Kidney (tissue), 13 donors: ENCODE measurements at regions not wholly inside any gene's neighbourhood (a gene's known extent, or its start where the extent isn't known, plus 50 kb on each side); places are given as distances from the start of the nearest gene placed in this dataset.

Experiments used
- DNase-seq, 5 donors: peaks; one replicate each; pipeline ENCODE4 v3.0.0-alpha.2; 2013 to 2020
- FAIRE-seq: peaks from 2 replicates; lab custom pipeline; 2012; peaks lifted over from hg19 to GRCh38; lab: Jason Lieb, UNC
- H3K27ac ChIP-seq, 2 donors: one replicate each; pipeline ENCODE4 v1.7.0; 2013; ENCODE audit warnings: low read depth in 2 of 2, low read length in 2 of 2, inconsistent platforms in 1 of 2
- H3K27me3 ChIP-seq: one replicate; pipeline ENCODE4 v1.7.1; 2013; ENCODE audit warnings: low read length, inconsistent platforms; ENCODE audit not compliant: control insufficient read depth, insufficient read depth
- H3K36me3 ChIP-seq, 3 donors: one replicate each; pipeline versions ENCODE4 v1.7.0 to v1.7.1; 2013; ENCODE audit warnings: low read length in 3 of 3, control low read depth in 1 of 3, inconsistent platforms in 1 of 3; ENCODE audit not compliant: insufficient read depth in 3 of 3, control insufficient read depth in 2 of 3
- H3K4me1 ChIP-seq, 3 donors: one replicate each; pipeline versions ENCODE4 v1.7.0 to v1.7.1; 2013; ENCODE audit warnings: low read length in 3 of 3, inconsistent platforms in 1 of 3, low read depth in 1 of 3; ENCODE audit not compliant: control insufficient read depth in 2 of 3, insufficient read depth in 2 of 3
- H3K4me3 ChIP-seq, 3 donors: one replicate each; pipeline versions ENCODE4 v1.7.0 to v1.8.1; 2013; ENCODE audit warnings: low read length in 3 of 3, control low read depth in 1 of 3, inconsistent platforms in 1 of 3
- H3K9ac ChIP-seq, 3 donors: one replicate each; pipeline versions ENCODE4 v1.7.0 to v1.7.1; 2013; ENCODE audit warnings: low read length in 3 of 3, control low read depth in 1 of 3, inconsistent platforms in 1 of 3
- H3K9me3 ChIP-seq, 3 donors: one replicate each; pipeline versions ENCODE4 v1.7.0 to v1.7.1; 2013; ENCODE audit warnings: low read length in 3 of 3, control low read depth in 1 of 3, inconsistent platforms in 1 of 3; ENCODE audit not compliant: control insufficient read depth in 2 of 3, insufficient read depth in 1 of 3
- CTCF ChIP-seq: IDR thresholded peaks from 3 replicates; pipeline ENCODE4 v1.5.1; 2012; ENCODE audit warnings: mild to moderate bottlenecking, moderate library complexity, borderline replicate concordance; ENCODE audit not compliant: insufficient read depth; ENCODE audit errors: extremely low read depth
- intact Hi-C: fragments of 100-400 bp; cut with DNase I; formaldehyde crosslinking; loops from one replicate; pipeline ENCODE4 v1.11.1; 2022
- donor health status: control.
- donor health status: control.
- donor health status: control.
- donor health status: control.
- donor health status: control.
- donor health status: DM: yes; HTN: yes; CAD: no.
- donor health status: Normal renal cell carcinoma (clear cell type).

GRCh38 chr9:108765265-108765664, 90.5 kb downstream of the ACTL7B start:
- Histone ChIP-seq H3K27me3 (no peaks in the 10 kb centered on the region), H3K4me1 (peaks cover 0 to 3% (median 0%) of the 10 kb centered on the region in 3 donors), H3K36me3 (no peaks in the 10 kb centered on the region), H3K9me3 (no peaks in the 10 kb centered on the region), H3K27ac (no peak overlapping the region), H3K4me3 (no peak overlapping the region), H3K9ac (no peak overlapping the region)
- DNase-seq = no peak
- intact Hi-C loops = no loop called here
- FAIRE-seq = no peak
- no peak for TF ChIP-seq CTCF

DNA sequence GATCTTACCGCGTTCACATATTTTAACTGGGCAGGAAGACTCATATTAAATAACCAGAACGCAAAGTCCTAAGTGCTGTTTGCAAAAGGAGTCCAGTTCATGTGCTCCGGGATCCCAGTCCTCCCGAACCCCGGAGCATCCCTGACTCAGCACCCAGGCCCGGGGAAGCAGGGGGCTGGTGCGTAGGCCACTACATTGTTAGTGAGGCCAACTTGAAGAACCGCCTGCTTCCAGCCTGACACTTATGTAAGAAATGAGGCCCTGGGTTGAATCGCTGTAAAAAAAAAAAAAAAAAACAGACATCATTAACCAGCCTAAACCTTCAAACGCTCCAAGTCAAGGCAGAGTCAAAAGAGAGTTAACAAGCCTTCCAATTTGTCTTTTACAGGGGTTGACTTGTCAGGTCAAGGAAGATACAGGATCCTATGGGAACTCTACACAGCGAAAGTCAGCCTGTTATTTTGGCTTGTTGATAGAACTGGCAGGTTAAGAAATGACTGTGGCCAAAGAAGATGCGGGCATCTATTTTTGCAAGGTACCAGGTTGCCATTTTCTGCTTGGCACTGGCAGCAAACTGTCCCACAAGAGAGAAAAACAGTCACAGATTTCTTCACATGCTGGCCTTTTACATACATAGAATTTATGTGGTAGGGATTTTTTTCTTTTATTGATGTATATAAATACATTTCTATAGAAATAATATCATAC, 93.3 kb downstream of the ACTL7B start:
- H3K27me3 ChIP-seq = no peaks in the 10 kb centered on the region
- TF ChIP-seq CTCF = no peak
- no peak for DNase-seq

DNA sequence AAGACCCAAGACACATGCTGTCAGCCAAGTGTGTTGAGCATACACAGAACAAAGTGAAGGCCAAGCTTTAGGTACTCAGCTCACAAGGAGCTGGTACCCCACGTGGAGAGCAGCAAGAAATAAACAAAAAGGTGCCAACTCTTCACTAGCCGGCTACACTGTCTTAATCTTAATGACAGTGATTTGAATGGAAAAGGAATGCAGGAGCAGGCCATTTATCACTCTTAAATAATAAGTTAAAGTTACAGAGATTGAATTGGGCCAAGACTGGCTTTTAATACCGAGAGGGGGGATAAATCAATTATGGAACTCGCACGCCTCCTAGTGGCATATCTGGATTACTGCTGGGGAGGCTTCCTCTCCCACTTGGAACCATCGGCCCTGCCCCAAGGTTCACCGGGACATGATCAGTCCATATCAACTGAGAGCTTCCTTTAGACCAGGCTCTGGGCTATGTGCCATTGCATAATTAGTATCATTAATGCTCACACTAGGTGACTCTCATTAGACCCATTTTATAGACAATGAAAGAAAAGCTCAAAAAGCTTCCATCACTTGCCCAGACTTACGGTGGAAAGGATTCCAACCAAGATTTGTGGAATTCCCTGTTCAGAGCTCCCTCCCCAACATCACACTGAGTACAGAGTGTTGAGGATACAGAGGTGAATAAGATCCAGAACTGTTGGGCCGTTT, 94.0 kb downstream of the ACTL7B start:
- Histone ChIP-seq H3K4me3 (no peak overlapping the region), H3K36me3 (no peaks in the 10 kb centered on the region), H3K27me3 (no peaks in the 10 kb centered on the region), H3K9ac (no peak overlapping the region), H3K9me3 (no peaks in the 10 kb centered on the region), H3K27ac (no peak overlapping the region), H3K4me1 (peaks cover 0 to 3% (median 0%) of the 10 kb centered on the region in 3 donors)
- intact Hi-C loops = no loop called here
- FAIRE-seq (no peak), DNase-seq (peak in 4 of 5 donors; percentile 48 to 61 (median 55))
- peak; percentile 81 for TF ChIP-seq CTCF

More for the DNA sequence above, 93.3 kb downstream of the ACTL7B start:
- H3K4me3 ChIP-seq = no peak overlapping the region
- H3K4me1 ChIP-seq = peaks cover 0 to 3% (median 0%) of the 10 kb centered on the region in 3 donors
- no peaks in the 10 kb centered on the region for H3K36me3 ChIP-seq
- H3K9ac ChIP-seq = no peak overlapping the region
- no peak overlapping the region for H3K27ac ChIP-seq
- no peak for FAIRE-seq
- no peaks in the 10 kb centered on the region for H3K9me3 ChIP-seq
- intact Hi-C loops = no loop called here
